Endothelial cell of umbilical vein (primary cell): ENCODE measurements at regions not wholly inside any gene's neighbourhood (a gene's known extent, or its start where the extent isn't known, plus 50 kb on each side); places are given as distances from the start of the nearest gene placed in this dataset.

Experiments used
- CTCF ChIP-seq, 2 donors: IDR thresholded peaks; 1 replicate in 1 of 2; 2 replicates in 1 of 2; pipeline ENCODE4 v1.5.1; 2011; ENCODE audit warnings: low read length in 2 of 2, mild to moderate bottlenecking in 2 of 2, moderate library complexity in 2 of 2, control low read depth in 1 of 2, inconsistent platforms in 1 of 2, low read depth in 1 of 2; ENCODE audit not compliant: insufficient read depth in 1 of 2; ENCODE audit errors: extremely low read depth in 1 of 2
- EZH2 ChIP-seq: IDR thresholded peaks from 2 replicates; pipeline ENCODE4 v1.6.1; 2012; ENCODE audit warnings: borderline replicate concordance, low read depth, mild to moderate bottlenecking, moderate library complexity, low read length, inconsistent platforms; ENCODE audit not compliant: severe bottlenecking
- FOS ChIP-seq: IDR thresholded peaks from 2 replicates; pipeline ENCODE4 v1.6.1; 2011; ENCODE audit warnings: mild to moderate bottlenecking, low read length, moderate library complexity, borderline replicate concordance; ENCODE audit not compliant: insufficient read depth
- GATA2 ChIP-seq: IDR thresholded peaks from 2 replicates; pipeline ENCODE4 v1.7.0; 2011; ENCODE audit warnings: low read depth, mild to moderate bottlenecking, moderate library complexity, mixed read lengths, low read length; ENCODE audit not compliant: insufficient read length, insufficient read depth
- JUN ChIP-seq: IDR thresholded peaks from 2 replicates; pipeline ENCODE4 v1.6.1; 2011; ENCODE audit warnings: borderline replicate concordance, low read depth; ENCODE audit not compliant: insufficient read length, insufficient read depth
- MAX ChIP-seq: IDR thresholded peaks from 2 replicates; pipeline ENCODE4 v1.6.1; 2011; ENCODE audit not compliant: insufficient read depth, insufficient read length
- MYC ChIP-seq: IDR thresholded peaks from one replicate; pipeline ENCODE4 v1.6.1; 2011; ENCODE audit warnings: mild to moderate bottlenecking, low read depth, low read length
- POLR2A ChIP-seq: IDR thresholded peaks from 2 replicates; pipeline ENCODE4 v1.6.1; 2012; ENCODE audit warnings: low read depth, mild to moderate bottlenecking, control low read depth, low read length
- POLR2AphosphoS5 ChIP-seq: IDR thresholded peaks from 2 replicates; pipeline ENCODE4 v1.6.1; 2012; ENCODE audit warnings: low read depth, mild to moderate bottlenecking, control low read depth, low read length, moderate library complexity; ENCODE audit not compliant: insufficient read depth

- no peak for TF ChIP-seq JUN
- no peak for TF ChIP-seq CTCF (IDR thresholded peaks at IDR 0.05; ENCODE audit: extremely low read depth in 1 of 2, insufficient read depth in 1 of 2, low read depth in 1 of 2, low read length in 2 of 2)
- TF ChIP-seq POLR2A, result no peak
- no peak for TF ChIP-seq POLR2AphosphoS5
- no peak for TF ChIP-seq GATA2
- no peak for TF ChIP-seq EZH2
- no peak for TF ChIP-seq MYC
- TF ChIP-seq MAX, result no peak
- no peak for TF ChIP-seq FOS
These were observed 947.3 kb upstream of the COX7C start for GRCh38 chr5:85670417-85670816.
